Liver (tissue), 8 donors: ENCODE measurements at regions not wholly inside any gene's neighbourhood (a gene's known extent, or its start where the extent isn't known, plus 50 kb on each side); places are given as distances from the start of the nearest gene placed in this dataset.

Experiments used
- DNase-seq: peaks from one replicate; pipeline ENCODE4 v3.0.0-alpha.2; 2017; ENCODE audit warnings: low spot score
- H3K27ac ChIP-seq, 2 donors: one replicate each; pipeline ENCODE4 v1.7.0; 2013; ENCODE audit warnings: inconsistent platforms in 2 of 2, low read length in 2 of 2, control low read depth in 1 of 2, low read depth in 1 of 2, mild to moderate bottlenecking in 1 of 2
- H3K27me3 ChIP-seq, 4 donors: one replicate each; pipeline versions ENCODE4 v1.6.1 to v1.7.0; 2013; ENCODE audit warnings: low read length in 3 of 4, inconsistent platforms in 1 of 4, mild to moderate bottlenecking in 1 of 4, moderate library complexity in 1 of 4; ENCODE audit not compliant: control insufficient read depth in 4 of 4, insufficient read depth in 4 of 4
- H3K36me3 ChIP-seq, 4 donors: one replicate each; pipeline versions ENCODE4 v1.6.1 to v1.7.0; 2013; ENCODE audit warnings: low read length in 3 of 4, mild to moderate bottlenecking in 3 of 4, low read depth in 1 of 4, moderate library complexity in 1 of 4; ENCODE audit not compliant: control insufficient read depth in 4 of 4, insufficient read depth in 3 of 4
- H3K4me1 ChIP-seq, 4 donors: one replicate each; pipeline versions ENCODE4 v1.6.1 to v1.7.0; 2013; ENCODE audit warnings: low read length in 3 of 4, mild to moderate bottlenecking in 3 of 4, moderate library complexity in 1 of 4; ENCODE audit not compliant: control insufficient read depth in 4 of 4, insufficient read depth in 4 of 4
- H3K4me3 ChIP-seq, 3 donors: one replicate each; pipeline versions ENCODE4 v1.6.1 to v1.7.0; 2013; ENCODE audit warnings: low read length in 3 of 3, control low read depth in 1 of 3, low read depth in 1 of 3, mild to moderate bottlenecking in 1 of 3
- H3K9ac ChIP-seq, 2 donors: one replicate each; pipeline ENCODE4 v1.7.0; 2013; ENCODE audit warnings: low read length in 2 of 2, mild to moderate bottlenecking in 2 of 2, moderate library complexity in 2 of 2, control low read depth in 1 of 2, low read depth in 1 of 2
- H3K9me3 ChIP-seq, 4 donors: one replicate each; pipeline versions ENCODE4 v1.6.1 to v1.7.0; 2013; ENCODE audit warnings: low read length in 3 of 4; ENCODE audit not compliant: control insufficient read depth in 4 of 4
- ATF3 ChIP-seq: IDR thresholded peaks from 2 replicates; pipeline ENCODE4 v1.6.1; 2016; ENCODE audit warnings: antibody characterized with exemption
- CTCF ChIP-seq: fragments of 150-350 bp; IDR thresholded peaks from 2 replicates; pipeline ENCODE4 v1.5.1; 2017; ENCODE audit warnings: improper control_type of control experiment, low read depth, low read length; ENCODE audit not compliant: missing input control
- EGR1 ChIP-seq, 2 donors: IDR thresholded peaks; 2 replicates each; pipeline ENCODE4 v1.6.1; 2016 to 2018; ENCODE audit warnings: antibody characterized with exemption in 2 of 2, low read depth in 2 of 2
- FOXA1 ChIP-seq: IDR thresholded peaks from 2 replicates; pipeline ENCODE4 v1.6.1; 2016; ENCODE audit warnings: antibody characterized with exemption
- FOXA2 ChIP-seq: IDR thresholded peaks from 2 replicates; pipeline ENCODE4 v1.6.1; 2016; ENCODE audit warnings: antibody characterized with exemption
- GABPA ChIP-seq, 2 donors: IDR thresholded peaks in 1 of 2; conservative IDR thresholded peaks in 1 of 2; 2 replicates each; pipeline ENCODE4 v1.6.1; 2016; ENCODE audit warnings: antibody characterized with exemption in 2 of 2, mild to moderate bottlenecking in 1 of 2, moderate library complexity in 1 of 2
- HNF4A ChIP-seq, 2 donors: conservative IDR thresholded peaks; 2 replicates each; pipeline ENCODE4 v1.6.1; 2016; ENCODE audit warnings: antibody characterized with exemption in 2 of 2, mild to moderate bottlenecking in 2 of 2
- HNF4G ChIP-seq: IDR thresholded peaks from 2 replicates; pipeline ENCODE4 v1.6.1; 2016; ENCODE audit warnings: antibody characterized with exemption
- JUND ChIP-seq, 2 donors: IDR thresholded peaks; 2 replicates each; pipeline ENCODE4 v1.6.1; 2016; ENCODE audit warnings: antibody characterized with exemption in 2 of 2
- MAX ChIP-seq: IDR thresholded peaks from 2 replicates; pipeline ENCODE4 v1.6.1; 2016; ENCODE audit warnings: antibody characterized with exemption
- NR2F2 ChIP-seq: IDR thresholded peaks from 2 replicates; pipeline ENCODE4 v1.6.1; 2016; ENCODE audit warnings: antibody characterized with exemption
- RAD21 ChIP-seq, 2 donors: IDR thresholded peaks; 2 replicates each; pipeline ENCODE4 v1.6.1; 2016; ENCODE audit warnings: antibody characterized with exemption in 2 of 2, mild to moderate bottlenecking in 2 of 2
- REST ChIP-seq: IDR thresholded peaks from 2 replicates; pipeline ENCODE4 v1.6.1; 2016; ENCODE audit warnings: antibody characterized with exemption, mild to moderate bottlenecking
- RXRA ChIP-seq, 2 donors: IDR thresholded peaks; 2 replicates each; pipeline ENCODE4 v1.6.1; 2017 to 2018; ENCODE audit warnings: antibody characterized with exemption in 2 of 2, mild to moderate bottlenecking in 1 of 2
- SP1 ChIP-seq: IDR thresholded peaks from 2 replicates; pipeline ENCODE4 v1.6.1; 2018; ENCODE audit warnings: antibody characterized with exemption, mild to moderate bottlenecking
- TAF1 ChIP-seq: conservative IDR thresholded peaks from 2 replicates; pipeline ENCODE4 v1.6.1; 2016; ENCODE audit warnings: antibody characterized with exemption, mild to moderate bottlenecking
- ZBTB33 ChIP-seq: IDR thresholded peaks from 2 replicates; pipeline ENCODE4 v1.6.1; 2016; ENCODE audit warnings: antibody characterized with exemption
- WGBS: extraction: QIAGEN DNeasy Blood & Tissue Kit; methylation state at CpG from one replicate; pipeline ENCODE4 v1.1.7; 2013; 5-methylcytosine and 5-hydroxymethylcytosine counted together
- donor health status: healthy.
- donor health status: healthy.
- donor health status: healthy.
- donor health status: healthy.
- donor health status: healthy.

- Histone ChIP-seq H3K4me3 (no peak overlapping the region), H3K27ac (no peak overlapping the region), H3K27me3 (no peaks in the 10 kb centered on the region), H3K36me3 (no peaks in the 10 kb centered on the region), H3K4me1 (no peaks in the 10 kb centered on the region), H3K9ac (no peak overlapping the region), H3K9me3 (no peaks in the 10 kb centered on the region)
- 78% methylated on average over 1 of the region's 1 CpG for WGBS
- no peak for DNase-seq
- no peak for TF ChIP-seq NR2F2
- no peak for TF ChIP-seq FOXA2
- TF ChIP-seq HNF4G, result no peak
- no peak for TF ChIP-seq GABPA (IDR thresholded peaks at IDR 0.05 in 1 of 2, conservative IDR thresholded peaks at IDR 0.05 in 1 of 2)
- no peak for TF ChIP-seq MAX
Observed at GRCh38 chr1:195606483-195606882, 1001.8 kb downstream of the KCNT2 start.

- Histone ChIP-seq H3K9me3 (no peaks in the 10 kb centered on the region), H3K4me1 (no peaks in the 10 kb centered on the region), H3K9ac (no peak overlapping the region), H3K4me3 (no peak overlapping the region), H3K36me3 (no peaks in the 10 kb centered on the region), H3K27me3 (no peaks in the 10 kb centered on the region), H3K27ac (no peak overlapping the region)
- 76% methylated on average over 1 of the region's 1 CpG for WGBS
- DNase-seq, result no peak
- TF ChIP-seq TAF1 (no peak), EGR1 (IDR thresholded peaks at IDR 0.05; ENCODE audit: low read depth in 2 of 2) (no peak), RXRA (IDR thresholded peaks at IDR 0.05) (no peak), HNF4G (no peak), RAD21 (IDR thresholded peaks at IDR 0.05) (no peak), FOXA1 (no peak), SP1 (no peak), REST (no peak), CTCF (no peak), ZBTB33 (no peak), GABPA (IDR thresholded peaks at IDR 0.05 in 1 of 2, conservative IDR thresholded peaks at IDR 0.05 in 1 of 2) (no peak), ATF3 (no peak), JUND (IDR thresholded peaks at IDR 0.05) (no peak), HNF4A (conservative IDR thresholded peaks at IDR 0.05) (no peak)
Observed at GRCh38 chr1:195604287-195604686, 1004.0 kb downstream of the KCNT2 start.
